Left lung (tissue), 4 donors: ENCODE measurements at regions not wholly inside any gene's neighbourhood (a gene's known extent, or its start where the extent isn't known, plus 50 kb on each side); places are given as distances from the start of the nearest gene placed in this dataset.

ENCODE experiments used
- ATAC-seq: fragments of 200-7000 bp; cut with Tn5 transposase; one replicate; pipeline ENCODE4 v1.9.1; 2020; ENCODE audit warnings: moderate library complexity
- DNase-seq, 4 donors: peaks; one replicate each; pipeline ENCODE4 v3.0.0-alpha.2; 2013 to 2020
- H3K27ac ChIP-seq, 2 donors: fragments of 200-600 bp; sonication (generic) in 1 of 2; one replicate each; pipeline versions ENCODE4 v1.5.0 to v1.8.0; 2020 to 2021
- H3K27me3 ChIP-seq, 2 donors: fragments of 200-600 bp; sonication (generic) in 1 of 2; one replicate each; pipeline versions ENCODE4 v1.5.0 to v1.8.0; 2020 to 2021
- H3K36me3 ChIP-seq, 2 donors: fragments of 200-600 bp; sonication (generic) in 1 of 2; one replicate each; pipeline versions ENCODE4 v1.5.0 to v1.8.0; 2020 to 2021
- H3K4me1 ChIP-seq, 2 donors: fragments of 200-600 bp; one replicate each; pipeline ENCODE4 v1.8.0; 2021
- H3K4me3 ChIP-seq, 2 donors: fragments of 200-600 bp; sonication (generic) in 1 of 2; one replicate each; pipeline versions ENCODE4 v1.5.0 to v1.8.0; 2020 to 2021; ENCODE audit warnings: mild to moderate bottlenecking in 1 of 2
- H3K9me3 ChIP-seq, 2 donors: fragments of 200-600 bp; sonication (generic) in 1 of 2; one replicate each; pipeline versions ENCODE4 v1.5.0 to v1.8.0; 2020 to 2021
- intact Hi-C, 2 donors: fragments of 100-400 bp; cut with DNase I; formaldehyde crosslinking; loops; one replicate each; pipeline versions ENCODE4 v1.11.2 to v1.14.2; 2022
- TF ChIP-seq, protein P1 (sequence below), 2 donors: fragments of 200-600 bp; sonication (generic) in 1 of 2; IDR thresholded peaks; one replicate each; pipeline versions ENCODE4 v1.5.0 to v1.8.0; 2021; ENCODE audit warnings: antibody characterized with exemption in 2 of 2
- donor health status: DM: no; HTN: yes; CAD: no.
- donor health status: DM: no; HTN: no; CAD: no.

DNA sequence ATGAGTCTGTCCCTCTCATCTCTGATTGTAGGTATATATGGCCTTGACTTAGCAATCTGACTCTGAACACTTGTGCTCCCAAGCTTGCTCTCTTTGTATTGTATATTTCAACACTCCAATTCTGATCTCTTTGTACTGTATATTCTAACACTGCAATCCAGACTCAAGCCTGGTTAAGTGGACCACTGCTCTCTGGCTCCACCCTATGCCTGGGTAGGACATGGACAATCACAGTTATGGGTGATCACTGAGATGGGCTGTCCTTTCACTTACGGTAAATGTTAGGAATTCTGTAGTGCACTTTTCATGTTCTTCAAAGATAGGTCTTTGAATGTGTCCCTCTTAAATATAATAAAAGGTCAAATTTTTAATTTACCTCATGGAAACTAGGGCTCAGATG is 165.1 kb downstream of the TLR4 start:
- no peak overlapping the region for H3K27ac ChIP-seq
- H3K4me1 ChIP-seq = no peaks in the 10 kb centered on the region
- intact Hi-C loops = no loop called here
- TF ChIP-seq, protein P1, sequence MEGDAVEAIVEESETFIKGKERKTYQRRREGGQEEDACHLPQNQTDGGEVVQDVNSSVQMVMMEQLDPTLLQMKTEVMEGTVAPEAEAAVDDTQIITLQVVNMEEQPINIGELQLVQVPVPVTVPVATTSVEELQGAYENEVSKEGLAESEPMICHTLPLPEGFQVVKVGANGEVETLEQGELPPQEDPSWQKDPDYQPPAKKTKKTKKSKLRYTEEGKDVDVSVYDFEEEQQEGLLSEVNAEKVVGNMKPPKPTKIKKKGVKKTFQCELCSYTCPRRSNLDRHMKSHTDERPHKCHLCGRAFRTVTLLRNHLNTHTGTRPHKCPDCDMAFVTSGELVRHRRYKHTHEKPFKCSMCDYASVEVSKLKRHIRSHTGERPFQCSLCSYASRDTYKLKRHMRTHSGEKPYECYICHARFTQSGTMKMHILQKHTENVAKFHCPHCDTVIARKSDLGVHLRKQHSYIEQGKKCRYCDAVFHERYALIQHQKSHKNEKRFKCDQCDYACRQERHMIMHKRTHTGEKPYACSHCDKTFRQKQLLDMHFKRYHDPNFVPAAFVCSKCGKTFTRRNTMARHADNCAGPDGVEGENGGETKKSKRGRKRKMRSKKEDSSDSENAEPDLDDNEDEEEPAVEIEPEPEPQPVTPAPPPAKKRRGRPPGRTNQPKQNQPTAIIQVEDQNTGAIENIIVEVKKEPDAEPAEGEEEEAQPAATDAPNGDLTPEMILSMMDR (IDR thresholded peaks at IDR 0.05) = no peak
- ATAC-seq = no peak
- no peaks in the 10 kb centered on the region for H3K9me3 ChIP-seq
- no peaks in the 10 kb centered on the region for H3K36me3 ChIP-seq
- H3K27me3 ChIP-seq = no peaks in the 10 kb centered on the region
- DNase-seq = no peak
- H3K4me3 ChIP-seq = no peak overlapping the region

GRCh38 chr9:117869712-117870111 is 165.5 kb downstream of the TLR4 start:
- TF ChIP-seq, protein P1 (IDR thresholded peaks at IDR 0.05) = no peak
- Histone ChIP-seq H3K4me1 (no peaks in the 10 kb centered on the region), H3K27me3 (no peaks in the 10 kb centered on the region), H3K4me3 (no peak overlapping the region), H3K27ac (no peak overlapping the region), H3K9me3 (no peaks in the 10 kb centered on the region), H3K36me3 (no peaks in the 10 kb centered on the region)
- DNase-seq (no peak), ATAC-seq (no peak)
- intact Hi-C loops = no loop called here

- no peaks in the 10 kb centered on the region for H3K27me3 ChIP-seq
- DNase-seq (no peak), ATAC-seq (no peak)
- H3K4me3 ChIP-seq = no peak overlapping the region
- no peaks in the 10 kb centered on the region for H3K9me3 ChIP-seq
- intact Hi-C loops = no loop called here
- no peaks in the 10 kb centered on the region for H3K36me3 ChIP-seq
- no peak overlapping the region for H3K27ac ChIP-seq
- no peaks in the 10 kb centered on the region for H3K4me1 ChIP-seq
- TF ChIP-seq, protein P1 (IDR thresholded peaks at IDR 0.05) = no peak
Observed at GRCh38 chr9:117873664-117874063, 169.5 kb downstream of the TLR4 start.

DNA sequence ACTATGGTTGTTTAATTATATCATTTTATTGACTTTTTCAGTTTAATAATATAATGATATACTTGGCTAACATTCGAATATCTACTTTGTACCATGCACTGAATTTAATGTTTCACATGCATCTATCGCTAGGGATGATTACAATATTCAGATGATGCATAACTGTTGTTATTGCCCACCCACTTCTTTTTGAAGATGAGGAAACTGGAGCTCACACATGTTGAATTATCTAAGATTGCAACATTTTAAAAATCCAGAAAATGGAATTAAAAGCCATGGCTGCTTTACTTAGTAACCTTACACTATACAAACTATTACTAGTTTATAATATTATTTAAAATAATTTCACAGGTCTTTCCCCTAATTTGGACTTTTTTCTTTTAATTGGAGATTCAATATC is 171.7 kb downstream of the TLR4 start:
- Histone ChIP-seq H3K9me3 (no peaks in the 10 kb centered on the region), H3K4me3 (no peak overlapping the region), H3K27me3 (no peaks in the 10 kb centered on the region), H3K4me1 (no peaks in the 10 kb centered on the region), H3K36me3 (no peaks in the 10 kb centered on the region), H3K27ac (no peak overlapping the region)
- TF ChIP-seq, protein P1 (IDR thresholded peaks at IDR 0.05) = no peak
- no peak for ATAC-seq
- DNase-seq = no peak
- intact Hi-C loops = no loop called here

DNA sequence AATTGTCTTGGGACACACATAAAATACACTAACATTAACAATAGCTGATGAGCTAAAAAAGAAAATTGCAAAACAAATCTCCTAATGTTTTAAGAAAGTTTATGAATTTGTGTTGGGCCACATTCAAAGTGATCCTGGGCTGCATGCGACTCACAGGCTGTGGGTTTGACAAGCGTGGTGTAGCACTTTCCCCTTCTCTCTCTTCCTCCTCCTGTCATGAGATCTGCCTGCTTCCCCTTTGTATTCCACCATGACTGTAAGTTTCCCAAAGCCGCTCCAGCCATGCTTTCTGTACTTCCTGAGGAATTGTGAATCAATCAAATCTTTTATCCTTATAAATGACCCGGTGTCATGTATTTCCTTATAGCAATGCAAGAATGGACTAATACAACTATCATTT is 178.0 kb downstream of the TLR4 start:
- ATAC-seq = no peak
- TF ChIP-seq, protein P1 (IDR thresholded peaks at IDR 0.05) = no peak
- DNase-seq = no peak

More for the DNA sequence above, 178.0 kb downstream of the TLR4 start:
- no peaks in the 10 kb centered on the region for H3K9me3 ChIP-seq
- H3K4me3 ChIP-seq = no peak overlapping the region
- no peaks in the 10 kb centered on the region for H3K27me3 ChIP-seq
- H3K27ac ChIP-seq = no peak overlapping the region
- H3K36me3 ChIP-seq = no peaks in the 10 kb centered on the region
- intact Hi-C loops = no loop called here
- no peaks in the 10 kb centered on the region for H3K4me1 ChIP-seq
